ENCODE measurements at regions not wholly inside any gene's neighbourhood (a gene's known extent, or its start where the extent isn't known, plus 50 kb on each side); places are given as distances from the start of the nearest gene placed in this dataset.

DNA sequence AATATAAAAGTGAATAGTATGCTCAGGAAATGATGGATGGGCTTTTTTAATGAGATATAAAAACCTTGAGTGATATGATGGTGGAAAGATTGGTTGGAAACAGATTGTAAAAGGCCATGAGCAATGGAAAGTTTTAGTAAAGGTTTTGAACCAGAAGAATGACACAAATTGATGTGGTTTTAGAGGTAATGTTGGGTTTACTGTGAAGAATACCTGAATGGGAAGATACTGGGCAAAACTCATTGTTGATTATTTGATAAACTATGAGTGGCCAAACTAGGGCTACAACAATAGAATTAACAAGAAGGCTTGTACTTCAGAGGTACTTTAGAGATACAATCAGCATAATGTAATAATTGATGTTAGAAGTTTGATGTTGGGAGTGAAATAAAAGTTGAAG lies 108.5 kb downstream of the PTGS2 start:
- Mint-ChIP-seq H3K36me3 (ENCODE audit: low read depth, unreplicated experiment) (no peaks in the 10 kb centered on the region), H3K9me3 (ENCODE audit: unreplicated experiment) (no peaks in the 10 kb centered on the region), H3K27ac (ENCODE audit: unreplicated experiment) (no peak overlapping the region), H3K4me3 (ENCODE audit: unreplicated experiment) (no peak overlapping the region), H3K27me3 (ENCODE audit: unreplicated experiment) (no peaks in the 10 kb centered on the region), H3K4me1 (ENCODE audit: unreplicated experiment) (no peaks in the 10 kb centered on the region)
- TF ChIP-seq, protein P1, sequence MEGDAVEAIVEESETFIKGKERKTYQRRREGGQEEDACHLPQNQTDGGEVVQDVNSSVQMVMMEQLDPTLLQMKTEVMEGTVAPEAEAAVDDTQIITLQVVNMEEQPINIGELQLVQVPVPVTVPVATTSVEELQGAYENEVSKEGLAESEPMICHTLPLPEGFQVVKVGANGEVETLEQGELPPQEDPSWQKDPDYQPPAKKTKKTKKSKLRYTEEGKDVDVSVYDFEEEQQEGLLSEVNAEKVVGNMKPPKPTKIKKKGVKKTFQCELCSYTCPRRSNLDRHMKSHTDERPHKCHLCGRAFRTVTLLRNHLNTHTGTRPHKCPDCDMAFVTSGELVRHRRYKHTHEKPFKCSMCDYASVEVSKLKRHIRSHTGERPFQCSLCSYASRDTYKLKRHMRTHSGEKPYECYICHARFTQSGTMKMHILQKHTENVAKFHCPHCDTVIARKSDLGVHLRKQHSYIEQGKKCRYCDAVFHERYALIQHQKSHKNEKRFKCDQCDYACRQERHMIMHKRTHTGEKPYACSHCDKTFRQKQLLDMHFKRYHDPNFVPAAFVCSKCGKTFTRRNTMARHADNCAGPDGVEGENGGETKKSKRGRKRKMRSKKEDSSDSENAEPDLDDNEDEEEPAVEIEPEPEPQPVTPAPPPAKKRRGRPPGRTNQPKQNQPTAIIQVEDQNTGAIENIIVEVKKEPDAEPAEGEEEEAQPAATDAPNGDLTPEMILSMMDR (IDR thresholded peaks at IDR 0.05; ENCODE audit: unreplicated experiment): no peak
- no peak for DNase-seq (ENCODE audit: low spot score)

DNA sequence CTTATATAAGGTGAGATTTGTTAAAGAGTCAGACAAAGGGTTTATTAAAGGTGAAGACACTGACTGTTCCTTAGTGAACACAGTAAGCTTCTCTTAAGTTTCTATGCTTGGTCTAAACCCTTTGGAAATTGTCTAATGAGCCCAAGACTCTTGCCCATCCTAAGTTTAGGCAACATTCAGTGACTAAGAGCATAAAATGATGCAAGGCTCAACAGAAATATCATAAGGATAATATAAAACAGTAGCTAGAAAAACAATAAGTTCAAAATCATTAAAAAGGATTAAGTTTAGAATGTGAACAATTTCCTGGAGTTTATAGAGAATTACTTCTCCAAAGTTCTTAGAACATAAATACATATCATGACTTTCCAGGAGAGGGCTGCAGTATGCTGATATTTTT lies 108.9 kb upstream of the PDC start:
- no peak for DNase-seq (ENCODE audit: low spot score)
- Mint-ChIP-seq H3K4me3 (ENCODE audit: unreplicated experiment) (no peak overlapping the region), H3K4me1 (ENCODE audit: unreplicated experiment) (no peaks in the 10 kb centered on the region), H3K27ac (ENCODE audit: unreplicated experiment) (no peak overlapping the region), H3K36me3 (ENCODE audit: low read depth, unreplicated experiment) (no peaks in the 10 kb centered on the region), H3K9me3 (ENCODE audit: unreplicated experiment) (no peaks in the 10 kb centered on the region), H3K27me3 (ENCODE audit: unreplicated experiment) (no peaks in the 10 kb centered on the region)
- TF ChIP-seq, protein P1 (IDR thresholded peaks at IDR 0.05; ENCODE audit: unreplicated experiment): no peak

DNA sequence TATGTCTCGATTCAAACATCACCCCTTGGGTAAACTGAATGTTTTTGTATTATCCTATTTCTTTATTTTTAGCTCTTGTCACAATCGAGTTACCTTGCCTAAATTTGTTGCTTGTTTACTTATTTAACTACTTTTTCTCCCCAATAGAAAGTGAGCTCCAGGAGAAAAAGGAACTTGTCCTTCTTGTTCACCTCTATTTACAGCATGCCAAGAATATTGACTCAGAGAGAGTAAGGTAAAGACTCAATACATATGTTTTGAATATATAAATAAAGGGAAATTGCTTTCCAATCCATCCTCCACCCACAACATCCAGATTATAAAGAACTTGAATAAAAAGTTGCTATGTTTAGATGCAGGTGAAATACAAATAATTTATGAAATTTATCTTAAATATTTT lies 107.3 kb upstream of the PDC start:
- H3K36me3 Mint-ChIP-seq (ENCODE audit: low read depth, unreplicated experiment): no peaks in the 10 kb centered on the region
- no peaks in the 10 kb centered on the region for H3K9me3 Mint-ChIP-seq (ENCODE audit: unreplicated experiment)
- H3K27ac Mint-ChIP-seq (ENCODE audit: unreplicated experiment): no peak overlapping the region
- no peak overlapping the region for H3K4me3 Mint-ChIP-seq (ENCODE audit: unreplicated experiment)
- H3K27me3 Mint-ChIP-seq (ENCODE audit: unreplicated experiment): no peaks in the 10 kb centered on the region
- no peaks in the 10 kb centered on the region for H3K4me1 Mint-ChIP-seq (ENCODE audit: unreplicated experiment)
- TF ChIP-seq, protein P1 (IDR thresholded peaks at IDR 0.05; ENCODE audit: unreplicated experiment): no peak
- no peak for DNase-seq (ENCODE audit: low spot score)

DNA sequence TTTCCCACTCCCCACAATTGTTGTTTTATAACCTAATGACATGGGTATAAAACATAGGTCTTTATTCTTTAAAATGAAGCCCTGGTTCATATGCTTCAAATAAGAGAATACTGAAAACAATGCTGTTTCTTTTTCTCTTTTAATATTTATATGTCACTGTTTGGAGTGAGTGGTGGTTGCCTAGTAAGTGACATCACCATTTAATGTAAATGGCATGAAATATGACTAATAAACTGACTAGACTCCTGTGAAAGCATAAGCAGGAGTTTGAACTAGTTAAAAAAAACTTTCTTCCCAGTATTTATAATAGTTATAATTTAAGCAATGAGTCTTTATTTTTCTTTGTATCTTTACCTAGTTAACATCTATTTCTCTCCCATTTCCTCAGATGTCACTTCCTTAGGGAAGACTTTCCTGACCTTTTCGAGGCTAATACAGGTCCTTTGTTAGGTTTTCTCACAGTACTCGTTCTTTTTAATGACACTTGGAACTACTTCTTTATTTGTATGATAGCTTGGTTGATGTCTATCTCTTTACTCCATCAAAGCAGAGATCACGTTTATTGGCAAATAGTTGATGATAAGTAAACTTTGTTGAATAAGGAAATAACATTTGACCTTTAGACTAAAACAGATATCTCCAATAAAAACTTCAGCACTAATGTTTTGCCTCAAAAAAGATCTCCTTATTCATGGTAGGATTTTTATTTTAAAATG lies 105.4 kb upstream of the PDC start:
- Mint-ChIP-seq H3K9me3 (ENCODE audit: unreplicated experiment) (no peaks in the 10 kb centered on the region), H3K27ac (ENCODE audit: unreplicated experiment) (no peak overlapping the region), H3K36me3 (ENCODE audit: low read depth, unreplicated experiment) (no peaks in the 10 kb centered on the region), H3K4me3 (ENCODE audit: unreplicated experiment) (no peak overlapping the region), H3K27me3 (ENCODE audit: unreplicated experiment) (no peaks in the 10 kb centered on the region), H3K4me1 (ENCODE audit: unreplicated experiment) (no peaks in the 10 kb centered on the region)
- TF ChIP-seq, protein P1 (IDR thresholded peaks at IDR 0.05; ENCODE audit: unreplicated experiment): no peak
- no peak for DNase-seq (ENCODE audit: low spot score)

DNA sequence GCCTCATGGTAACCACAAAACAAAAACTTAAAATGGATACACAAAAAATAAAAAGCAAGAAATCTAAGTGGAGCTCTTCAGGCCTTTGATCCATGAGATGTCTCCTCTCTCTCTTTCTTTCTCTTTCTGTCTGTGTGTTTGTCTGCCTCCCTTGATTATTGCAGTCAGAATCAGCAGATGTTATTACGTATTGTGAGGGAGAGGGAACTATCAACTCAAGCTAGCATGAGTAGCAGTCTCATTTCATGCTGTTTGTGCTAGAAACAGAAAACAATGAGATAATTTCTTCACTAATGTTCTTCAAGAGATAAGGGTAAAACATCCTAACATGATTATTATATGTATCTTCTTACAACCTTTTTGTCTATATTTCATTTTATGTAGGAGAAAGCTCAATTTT lies 103.7 kb upstream of the PDC start:
- no peaks in the 10 kb centered on the region for H3K27me3 Mint-ChIP-seq (ENCODE audit: unreplicated experiment)
- H3K4me3 Mint-ChIP-seq (ENCODE audit: unreplicated experiment): no peak overlapping the region
- H3K4me1 Mint-ChIP-seq (ENCODE audit: unreplicated experiment): no peaks in the 10 kb centered on the region
- TF ChIP-seq, protein P1 (IDR thresholded peaks at IDR 0.05; ENCODE audit: unreplicated experiment): no peak
- H3K9me3 Mint-ChIP-seq (ENCODE audit: unreplicated experiment): no peaks in the 10 kb centered on the region
- no peak for DNase-seq (ENCODE audit: low spot score)
- no peak overlapping the region for H3K27ac Mint-ChIP-seq (ENCODE audit: unreplicated experiment)
- H3K36me3 Mint-ChIP-seq (ENCODE audit: low read depth, unreplicated experiment): no peaks in the 10 kb centered on the region
